ENCODE measurements at regions not wholly inside any gene's neighbourhood (a gene's known extent, or its start where the extent isn't known, plus 50 kb on each side); places are given as distances from the start of the nearest gene placed in this dataset.
"Not testable (repeated sequence)": the region's sequence is repeated elsewhere in the genome, so short reads cannot be mapped to it uniquely, and the experiment has no call there.

- no peak for DNase-seq (ENCODE audit: low spot score)
- intact Hi-C loops (cut with DNase I): no loop called here
These were observed 513.7 kb upstream of the EPHA6 start for GRCh38 chr3:96300743-96301142.

GRCh38 chr3:96319166-96319565 lies 495.2 kb upstream of the EPHA6 start:
- no peak for DNase-seq (ENCODE audit: low spot score)
- intact Hi-C loops (cut with DNase I): no loop called here

- intact Hi-C loops (cut with DNase I): no loop called here
- no peak for DNase-seq (ENCODE audit: low spot score)
These were observed 490.3 kb upstream of the EPHA6 start for GRCh38 chr3:96324087-96324486.

GRCh38 chr3:96330795-96331194 lies 483.6 kb upstream of the EPHA6 start:
- intact Hi-C loops (cut with DNase I): no loop called here

GRCh38 chr3:96331341-96331740 lies 483.1 kb upstream of the EPHA6 start:
- no peak for DNase-seq (ENCODE audit: low spot score)
- intact Hi-C loops (cut with DNase I): no loop called here

More at GRCh38 chr3:96330795-96331194, 483.6 kb upstream of the EPHA6 start:
- no peak for DNase-seq (ENCODE audit: low spot score)

GRCh38 chr3:96334779-96335178 lies 479.6 kb upstream of the EPHA6 start:
- intact Hi-C loops (cut with DNase I): no loop called here

GRCh38 chr3:96347289-96347688 lies 467.1 kb upstream of the EPHA6 start:
- no peak for DNase-seq (ENCODE audit: low spot score)
- intact Hi-C loops (cut with DNase I): no loop called here

More at GRCh38 chr3:96334779-96335178, 479.6 kb upstream of the EPHA6 start:
- no peak for DNase-seq (ENCODE audit: low spot score)

- DNase-seq (ENCODE audit: low spot score); intact Hi-C loops (cut with DNase I): not testable (repeated sequence)
These were observed 462.8 kb upstream of the EPHA6 start for GRCh38 chr3:96351598-96351997.

GRCh38 chr3:96354106-96354505 lies 460.3 kb upstream of the EPHA6 start:
- intact Hi-C loops (cut with DNase I): no loop called here
- no peak for DNase-seq (ENCODE audit: low spot score)

- no peak for DNase-seq (ENCODE audit: low spot score)
- intact Hi-C loops (cut with DNase I): no loop called here
These were observed 459.7 kb upstream of the EPHA6 start for GRCh38 chr3:96354742-96355141.

GRCh38 chr3:96361241-96361640 lies 453.2 kb upstream of the EPHA6 start:
- intact Hi-C loops (cut with DNase I): no loop called here
- no peak for DNase-seq (ENCODE audit: low spot score)

- DNase-seq (ENCODE audit: low spot score): no peak
- intact Hi-C loops (cut with DNase I): no loop called here
These were observed 443.8 kb upstream of the EPHA6 start for GRCh38 chr3:96370637-96371036.

- intact Hi-C loops (cut with DNase I): no loop called here
- peak; percentile 72 for DNase-seq (ENCODE audit: low spot score)
These were observed 404.2 kb upstream of the EPHA6 start for GRCh38 chr3:96410006-96410730.

GRCh38 chr3:96416549-96417255 lies 397.7 kb upstream of the EPHA6 start:
- peak; percentile 63 for DNase-seq (ENCODE audit: low spot score)
- intact Hi-C loops (cut with DNase I): no loop called here

GRCh38 chr3:96428097-96428496 lies 386.3 kb upstream of the EPHA6 start:
- intact Hi-C loops (cut with DNase I): no loop called here
- DNase-seq (ENCODE audit: low spot score): no peak

GRCh38 chr3:96430079-96430478 lies 384.3 kb upstream of the EPHA6 start:
- intact Hi-C loops (cut with DNase I): no loop called here
- no peak for DNase-seq (ENCODE audit: low spot score)

GRCh38 chr3:96434651-96435050 lies 379.7 kb upstream of the EPHA6 start:
- no peak for DNase-seq (ENCODE audit: low spot score)
- intact Hi-C loops (cut with DNase I): no loop called here

GRCh38 chr3:96449346-96449745 lies 365.0 kb upstream of the EPHA6 start:
- intact Hi-C loops (cut with DNase I): no loop called here
- no peak for DNase-seq (ENCODE audit: low spot score)

- intact Hi-C loops (cut with DNase I): no loop called here
- DNase-seq (ENCODE audit: low spot score): no peak
These were observed 364.6 kb upstream of the EPHA6 start for GRCh38 chr3:96449803-96450202.

- no peak for DNase-seq (ENCODE audit: low spot score)
- intact Hi-C loops (cut with DNase I): no loop called here
These were observed 363.7 kb upstream of the EPHA6 start for GRCh38 chr3:96450699-96451098.

- intact Hi-C loops (cut with DNase I): no loop called here
- DNase-seq (ENCODE audit: low spot score): no peak
These were observed 348.9 kb upstream of the EPHA6 start for GRCh38 chr3:96465521-96465920.

Measured in posterior vena cava (tissue), 2 donors.